ENCODE measurements at regions not wholly inside any gene's neighbourhood (a gene's known extent, or its start where the extent isn't known, plus 50 kb on each side); places are given as distances from the start of the nearest gene placed in this dataset.

DNA sequence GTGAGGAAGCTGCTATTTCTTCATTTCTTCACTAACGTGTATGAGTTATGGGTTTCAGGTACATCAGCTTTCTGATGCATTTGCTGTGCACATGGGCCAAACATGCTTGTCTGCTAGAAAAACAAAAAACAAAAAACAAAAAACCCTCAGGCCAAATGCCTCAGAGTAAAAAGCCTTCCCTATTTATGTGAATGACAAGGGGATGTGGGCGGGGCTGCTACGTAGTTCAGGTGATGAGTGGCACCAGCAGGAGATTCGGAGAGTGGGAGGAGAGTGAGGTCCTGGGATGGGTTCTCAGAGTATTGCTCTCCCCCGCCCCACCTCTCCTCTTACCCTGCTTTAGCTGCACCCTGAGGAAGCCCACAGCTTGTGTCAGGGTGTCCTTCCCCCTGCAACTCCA is 596.8 kb upstream of the JAG1 start:
- H3K4me1 ChIP-seq: peaks cover 5% of the 10 kb centered on the region; the same call in 1 of the 2 replicates
- H3K4me2 ChIP-seq: no peak overlapping the region

DNA sequence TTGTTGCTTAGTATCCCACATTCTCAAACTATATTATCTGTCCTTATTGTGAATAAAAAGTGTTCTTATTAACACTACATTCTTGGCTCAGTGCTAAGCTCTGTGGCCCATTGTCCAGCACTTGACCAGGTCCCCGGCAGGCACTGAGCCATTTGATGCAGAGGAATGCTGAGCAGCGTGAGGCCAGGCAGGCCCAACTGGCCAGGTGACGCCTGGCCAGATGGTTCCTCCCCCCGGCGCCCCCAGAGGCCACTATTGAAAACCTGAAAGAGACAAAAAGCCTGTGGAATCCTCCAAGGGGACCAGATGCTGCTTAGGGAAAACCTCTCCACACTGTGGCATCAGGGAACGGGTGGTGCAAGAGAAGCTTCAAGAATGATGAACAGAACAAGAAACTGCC is 597.5 kb upstream of the JAG1 start:
- H3K4me1 ChIP-seq: peaks cover 5% of the 10 kb centered on the region; the same call in 1 of the 2 replicates

More for the DNA sequence above, 596.8 kb upstream of the JAG1 start:
- no peaks in the 10 kb centered on the region for H3K9me3 ChIP-seq
- no peaks in the 10 kb centered on the region for H3K36me3 ChIP-seq
- H3K27ac ChIP-seq: no peak overlapping the region
- no peak for TF ChIP-seq Cebpa-rat (IDR thresholded peaks at IDR 0.05)
- no peaks in the 10 kb centered on the region for H4K20me1 ChIP-seq
- no peak overlapping the region for H3K4me3 ChIP-seq
- no peaks in the 10 kb centered on the region for H3K27me3 ChIP-seq
- no peak overlapping the region for H3K9ac ChIP-seq

DNA sequence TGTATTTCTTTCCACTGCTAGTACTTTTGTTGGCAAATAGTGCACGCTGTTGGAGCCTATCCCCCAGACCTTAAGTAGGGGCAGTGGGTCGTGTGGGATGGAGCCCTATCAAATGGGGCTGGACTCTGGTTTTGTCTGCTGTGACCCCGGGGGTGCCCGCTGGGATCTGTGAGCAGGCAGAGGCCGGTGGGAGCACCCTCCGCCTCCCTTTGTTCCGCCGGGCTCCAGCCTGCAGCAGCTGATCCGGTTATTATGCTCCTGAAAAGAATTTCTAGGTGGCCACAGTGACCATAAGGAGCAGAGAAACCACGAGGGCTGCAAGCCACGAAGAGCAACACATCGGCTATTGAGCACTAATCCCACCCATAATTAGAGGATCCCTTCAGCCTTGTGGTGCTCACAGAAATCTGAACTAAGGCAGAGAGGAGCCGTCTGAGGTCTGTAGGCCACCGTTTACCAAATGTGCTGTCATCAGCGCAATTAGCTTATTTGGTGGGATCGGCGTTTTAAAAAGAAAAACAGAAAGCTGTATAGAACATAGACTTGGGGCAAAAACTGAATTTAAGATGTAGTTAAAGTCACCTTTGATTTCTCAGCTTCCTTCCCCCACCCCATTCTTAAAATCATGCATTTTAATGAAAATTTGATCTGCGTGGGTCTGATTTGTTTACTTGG is 598.3 kb upstream of the JAG1 start:
- no peaks in the 10 kb centered on the region for H3K27me3 ChIP-seq
- TF ChIP-seq Cebpa-rat (IDR thresholded peaks at IDR 0.05): no peak
- H4K20me1 ChIP-seq: no peaks in the 10 kb centered on the region

More for the DNA sequence above, 597.5 kb upstream of the JAG1 start:
- no peaks in the 10 kb centered on the region for H3K9me3 ChIP-seq
- TF ChIP-seq Cebpa-rat (IDR thresholded peaks at IDR 0.05): no peak
- H3K4me3 ChIP-seq: no peak overlapping the region
- H3K4me2 ChIP-seq: no peak overlapping the region
- no peaks in the 10 kb centered on the region for H3K36me3 ChIP-seq
- H3K9ac ChIP-seq: no peak overlapping the region
- no peak overlapping the region for H3K27ac ChIP-seq
- no peaks in the 10 kb centered on the region for H3K27me3 ChIP-seq
- no peaks in the 10 kb centered on the region for H4K20me1 ChIP-seq

DNA sequence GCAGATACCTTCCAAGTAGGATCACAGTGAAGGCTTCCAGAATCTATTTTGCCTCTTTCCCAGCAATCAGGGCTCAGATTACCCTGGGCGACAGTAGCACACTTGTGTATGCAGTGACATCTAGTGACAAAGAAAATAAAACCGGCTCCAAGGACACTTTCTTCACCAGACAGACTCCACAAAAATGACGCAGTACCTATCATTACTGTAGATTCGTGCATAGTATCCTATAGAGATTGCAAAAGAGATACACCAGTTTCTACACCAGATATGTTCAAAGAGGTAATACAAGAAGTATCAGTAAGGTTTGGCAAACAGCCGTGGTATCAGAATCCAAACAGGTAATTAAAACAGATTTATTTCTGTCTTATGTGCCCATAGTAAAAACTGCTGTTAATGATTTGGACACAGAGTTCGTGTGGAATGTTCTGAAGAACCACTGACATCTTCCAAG is 600.4 kb upstream of the JAG1 start:
- Histone ChIP-seq H3K27ac (no peak overlapping the region), H3K4me2 (no peak overlapping the region), H4K20me1 (no peaks in the 10 kb centered on the region), H3K27me3 (no peaks in the 10 kb centered on the region), H3K36me3 (no peaks in the 10 kb centered on the region), H3K4me1 (no peaks in the 10 kb centered on the region), H3K4me3 (no peak overlapping the region), H3K9ac (no peak overlapping the region), H3K9me3 (no peaks in the 10 kb centered on the region)
- TF ChIP-seq Cebpa-rat (IDR thresholded peaks at IDR 0.05): no peak

More for the DNA sequence above, 598.3 kb upstream of the JAG1 start:
- no peak overlapping the region for H3K4me2 ChIP-seq
- no peaks in the 10 kb centered on the region for H3K36me3 ChIP-seq
- no peak overlapping the region for H3K9ac ChIP-seq
- no peak overlapping the region for H3K27ac ChIP-seq
- no peak overlapping the region for H3K4me3 ChIP-seq
- no peaks in the 10 kb centered on the region for H3K9me3 ChIP-seq
- H3K4me1 ChIP-seq: peaks cover 5% of the 10 kb centered on the region; the same call in 1 of the 2 replicates

DNA sequence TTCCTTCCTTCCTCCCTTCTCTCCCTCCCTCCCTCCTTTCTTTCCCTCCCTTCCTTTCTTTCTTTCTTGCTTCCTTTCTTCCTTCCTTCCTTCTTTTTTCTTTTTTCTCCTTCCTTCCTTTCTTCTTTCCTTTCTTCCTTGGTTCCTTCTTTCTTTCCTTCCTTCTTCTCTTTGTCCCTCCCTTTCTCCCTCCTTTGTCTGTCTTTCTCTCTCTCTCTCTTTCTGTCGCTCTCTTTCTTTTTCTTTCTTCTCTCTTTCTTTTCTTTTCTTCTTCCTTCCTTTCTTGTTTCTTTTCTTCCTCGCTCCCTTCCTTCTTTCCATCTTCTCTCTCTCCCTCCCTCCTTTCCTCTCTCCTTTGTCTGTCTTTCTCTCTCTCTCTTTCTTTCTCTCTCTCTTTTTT is 601.9 kb upstream of the JAG1 start:
- no peak for TF ChIP-seq Cebpa-rat (IDR thresholded peaks at IDR 0.05)
- no peak overlapping the region for H3K4me3 ChIP-seq
- H3K9ac ChIP-seq: no peak overlapping the region
- H4K20me1 ChIP-seq: no peaks in the 10 kb centered on the region
- no peaks in the 10 kb centered on the region for H3K4me1 ChIP-seq
- no peak overlapping the region for H3K4me2 ChIP-seq
- no peak overlapping the region for H3K27ac ChIP-seq
- no peaks in the 10 kb centered on the region for H3K27me3 ChIP-seq
- no peaks in the 10 kb centered on the region for H3K36me3 ChIP-seq
- H3K9me3 ChIP-seq: no peaks in the 10 kb centered on the region

DNA sequence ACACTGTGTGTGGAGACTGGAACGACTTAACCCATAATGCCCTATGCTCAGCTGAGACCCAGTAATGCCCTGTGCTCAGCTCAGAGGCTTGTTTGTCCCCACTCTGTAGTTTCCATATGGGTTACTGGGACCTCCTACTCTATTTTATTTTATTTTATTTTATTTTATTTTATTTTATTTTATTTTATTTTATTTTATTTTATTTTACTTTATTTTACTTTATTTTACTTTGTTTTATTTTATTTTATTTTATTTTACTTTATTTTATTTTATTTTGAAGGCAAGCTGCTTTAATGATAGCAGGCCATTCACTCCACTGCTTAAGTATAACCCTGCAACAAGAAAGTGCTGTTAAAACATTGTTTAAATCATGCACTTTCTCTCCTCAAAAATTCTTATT is 603.4 kb upstream of the JAG1 start:
- Histone ChIP-seq H3K4me2 (no peak overlapping the region), H3K4me1 (no peaks in the 10 kb centered on the region), H3K9ac (no peak overlapping the region), H3K9me3 (no peaks in the 10 kb centered on the region), H3K27me3 (no peaks in the 10 kb centered on the region), H3K27ac (no peak overlapping the region), H4K20me1 (no peaks in the 10 kb centered on the region), H3K36me3 (no peaks in the 10 kb centered on the region), H3K4me3 (no peak overlapping the region)
- no peak for TF ChIP-seq Cebpa-rat (IDR thresholded peaks at IDR 0.05)

DNA sequence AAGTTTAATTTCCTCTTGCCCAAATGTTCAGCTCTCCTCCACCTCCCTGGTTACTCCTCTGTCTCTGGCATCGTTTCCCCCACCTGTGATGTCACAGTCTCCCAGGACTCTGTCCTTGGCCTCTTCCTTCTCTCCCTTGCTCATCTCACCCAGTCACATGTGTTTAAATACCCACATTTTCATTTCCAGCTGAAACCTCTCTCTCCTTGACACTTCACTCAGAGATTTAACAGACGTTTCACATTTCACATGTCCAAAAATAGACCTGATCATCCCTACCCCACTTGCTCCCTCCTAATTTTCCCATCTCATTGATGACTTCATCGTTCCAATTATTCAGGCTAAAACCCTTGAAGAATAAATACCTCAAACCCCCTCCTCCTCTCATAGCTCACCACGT is 604.1 kb upstream of the JAG1 start:
- Histone ChIP-seq H4K20me1 (no peaks in the 10 kb centered on the region), H3K36me3 (no peaks in the 10 kb centered on the region), H3K4me1 (no peaks in the 10 kb centered on the region), H3K9me3 (no peaks in the 10 kb centered on the region), H3K4me2 (no peak overlapping the region), H3K27me3 (no peaks in the 10 kb centered on the region), H3K27ac (no peak overlapping the region), H3K9ac (no peak overlapping the region), H3K4me3 (no peak overlapping the region)
- TF ChIP-seq Cebpa-rat (IDR thresholded peaks at IDR 0.05): no peak

DNA sequence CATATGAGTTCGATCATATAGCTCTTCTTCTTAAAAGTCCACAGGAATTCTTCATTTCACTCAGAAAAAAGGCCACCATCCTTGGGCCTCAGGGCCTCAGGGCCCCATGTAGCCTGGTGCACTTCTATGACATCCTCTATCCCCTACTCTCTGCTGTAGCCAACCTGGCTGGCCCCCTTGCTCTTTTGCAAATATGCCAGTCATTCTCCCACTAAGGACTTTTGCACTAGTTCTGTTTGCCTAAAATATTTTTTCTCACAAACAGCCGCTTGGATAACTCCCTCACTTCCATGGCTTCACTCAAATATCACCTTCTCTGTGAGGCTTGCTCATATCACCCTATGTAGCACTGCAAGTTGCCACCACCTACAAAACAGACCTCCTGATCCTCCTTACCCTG is 604.7 kb upstream of the JAG1 start:
- H3K27ac ChIP-seq: no peak overlapping the region
- no peak overlapping the region for H3K9ac ChIP-seq
- H3K9me3 ChIP-seq: no peaks in the 10 kb centered on the region
- no peaks in the 10 kb centered on the region for H3K36me3 ChIP-seq
- H3K4me3 ChIP-seq: no peak overlapping the region
- no peaks in the 10 kb centered on the region for H3K27me3 ChIP-seq
- no peak overlapping the region for H3K4me2 ChIP-seq
- no peaks in the 10 kb centered on the region for H4K20me1 ChIP-seq
- H3K4me1 ChIP-seq: no peaks in the 10 kb centered on the region
- TF ChIP-seq Cebpa-rat (IDR thresholded peaks at IDR 0.05): no peak

DNA sequence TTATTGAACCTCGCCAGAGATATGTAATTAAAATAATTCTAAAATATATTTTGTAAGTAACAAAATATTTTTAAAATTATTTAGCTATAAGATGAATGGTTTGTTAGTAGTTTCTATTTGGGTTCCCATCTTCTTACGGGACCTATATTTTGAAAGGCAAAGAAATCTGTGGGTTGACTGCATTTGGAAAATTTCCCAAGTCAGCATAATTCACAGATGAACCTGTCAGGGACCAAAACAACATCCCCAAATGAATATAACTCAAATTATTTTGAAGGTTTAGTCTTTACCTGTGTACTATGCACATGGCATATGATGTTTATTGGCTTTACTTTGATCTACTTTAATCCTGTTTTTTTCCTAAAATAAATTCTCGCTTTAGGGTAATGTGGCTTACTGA is 607.4 kb upstream of the JAG1 start:
- H3K4me1 ChIP-seq: no peaks in the 10 kb centered on the region
- no peak for TF ChIP-seq Cebpa-rat (IDR thresholded peaks at IDR 0.05)
- no peak overlapping the region for H3K27ac ChIP-seq

DNA sequence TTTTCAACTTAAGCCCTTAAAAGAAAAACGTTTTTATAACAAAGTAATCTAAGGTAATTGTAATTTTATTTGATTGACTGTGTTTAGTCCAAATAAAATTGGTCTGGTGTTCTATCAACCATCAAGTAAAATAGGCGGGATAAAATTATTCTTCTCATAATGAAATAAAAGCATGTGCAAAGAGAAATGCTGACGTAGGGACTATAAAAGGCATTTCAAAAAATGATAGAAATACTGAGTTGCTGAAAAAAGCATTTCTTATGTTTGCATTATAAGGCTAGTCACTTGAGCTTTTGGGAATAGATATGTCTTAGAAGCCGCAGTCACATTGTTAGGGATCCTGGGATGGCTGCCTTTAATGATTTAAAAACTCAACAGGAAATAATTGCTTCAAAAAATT is 608.0 kb upstream of the JAG1 start:
- H3K4me2 ChIP-seq: no peak overlapping the region
- H3K9me3 ChIP-seq: no peaks in the 10 kb centered on the region
- no peaks in the 10 kb centered on the region for H3K36me3 ChIP-seq
- no peaks in the 10 kb centered on the region for H3K27me3 ChIP-seq
- TF ChIP-seq Cebpa-rat (IDR thresholded peaks at IDR 0.05): no peak
- H4K20me1 ChIP-seq: no peaks in the 10 kb centered on the region
- no peak overlapping the region for H3K9ac ChIP-seq
- no peaks in the 10 kb centered on the region for H3K4me1 ChIP-seq
- no peak overlapping the region for H3K27ac ChIP-seq
- no peak overlapping the region for H3K4me3 ChIP-seq

More for the DNA sequence above, 607.4 kb upstream of the JAG1 start:
- H3K4me3 ChIP-seq: no peak overlapping the region
- no peaks in the 10 kb centered on the region for H4K20me1 ChIP-seq
- H3K4me2 ChIP-seq: no peak overlapping the region
- H3K9ac ChIP-seq: no peak overlapping the region
- no peaks in the 10 kb centered on the region for H3K9me3 ChIP-seq
- no peaks in the 10 kb centered on the region for H3K27me3 ChIP-seq
- H3K36me3 ChIP-seq: no peaks in the 10 kb centered on the region

DNA sequence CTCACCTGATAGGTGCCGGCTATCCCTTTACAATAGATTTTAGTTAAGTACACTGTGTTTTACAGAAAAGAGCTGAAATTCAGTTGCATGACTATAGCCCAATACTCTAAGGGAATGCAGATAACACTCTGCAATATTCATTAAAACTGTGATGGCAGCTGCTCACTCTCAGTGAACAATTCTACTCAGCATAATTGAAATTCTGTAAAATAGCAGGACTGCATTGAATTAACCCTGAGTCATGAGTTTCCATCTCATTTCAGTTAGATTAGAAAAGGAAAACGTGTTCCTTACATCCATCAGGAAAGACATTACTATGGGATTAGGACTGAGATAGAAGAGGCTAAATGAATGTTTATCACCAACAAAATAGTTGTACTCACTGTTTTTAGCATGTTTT is 613.3 kb upstream of the JAG1 start:
- Histone ChIP-seq H3K36me3 (no peaks in the 10 kb centered on the region), H3K4me1 (no peaks in the 10 kb centered on the region), H3K4me3 (no peak overlapping the region)

More for the DNA sequence above, 613.3 kb upstream of the JAG1 start:
- Histone ChIP-seq H3K27ac (no peak overlapping the region), H3K9me3 (no peaks in the 10 kb centered on the region), H3K9ac (no peak overlapping the region), H3K27me3 (no peaks in the 10 kb centered on the region), H3K4me2 (no peak overlapping the region), H4K20me1 (no peaks in the 10 kb centered on the region)
- no peak for TF ChIP-seq Cebpa-rat (IDR thresholded peaks at IDR 0.05)
